HG03139 (cell line): ENCODE measurements at regions not wholly inside any gene's neighbourhood (a gene's known extent, or its start where the extent isn't known, plus 50 kb on each side); places are given as distances from the start of the nearest gene placed in this dataset.
"Not testable (repeated sequence)": the region's sequence is repeated elsewhere in the genome, so short reads cannot be mapped to it uniquely, and the experiment has no call there.

Experiments
- ATAC-seq: cut with Tn5 transposase; IDR thresholded peaks from one replicate; pipeline ENCODE4 v1.9.1; 2021; ENCODE audit not compliant: unreplicated experiment

DNA sequence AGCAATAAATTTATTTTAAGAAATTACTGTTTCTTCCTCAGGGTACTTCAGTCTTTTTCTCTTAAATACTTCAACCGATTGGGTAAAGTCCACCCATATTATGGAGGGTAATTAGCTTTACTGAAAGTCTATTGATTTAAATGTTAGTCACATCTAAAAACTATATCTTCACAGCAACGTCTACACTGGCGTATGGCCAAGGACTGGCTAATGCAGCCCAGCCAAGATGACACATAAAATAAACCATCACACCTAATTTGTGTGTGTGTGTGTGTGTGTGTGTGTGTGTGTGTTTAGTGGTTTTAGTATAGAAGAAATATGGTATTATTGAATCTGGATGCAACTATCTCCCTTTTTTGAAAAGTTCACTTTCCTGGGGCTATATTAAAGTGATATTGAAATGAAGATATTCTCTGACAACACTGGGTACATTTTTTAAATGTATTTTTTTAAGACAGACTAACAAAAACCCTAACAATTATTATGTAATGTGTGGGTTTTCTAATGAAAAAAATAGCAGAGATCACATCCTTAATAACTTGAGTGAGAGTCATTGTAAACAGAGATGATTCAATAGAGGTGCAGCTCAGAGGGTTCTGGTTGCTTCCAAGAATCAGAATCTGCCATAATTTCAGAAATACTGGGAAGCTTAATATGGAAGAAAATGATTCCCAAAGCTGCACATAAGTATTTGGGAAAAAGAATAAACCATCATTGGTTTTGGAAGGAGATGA is 584.2 kb upstream of the MBL2 start:
- ATAC-seq: no peak

DNA sequence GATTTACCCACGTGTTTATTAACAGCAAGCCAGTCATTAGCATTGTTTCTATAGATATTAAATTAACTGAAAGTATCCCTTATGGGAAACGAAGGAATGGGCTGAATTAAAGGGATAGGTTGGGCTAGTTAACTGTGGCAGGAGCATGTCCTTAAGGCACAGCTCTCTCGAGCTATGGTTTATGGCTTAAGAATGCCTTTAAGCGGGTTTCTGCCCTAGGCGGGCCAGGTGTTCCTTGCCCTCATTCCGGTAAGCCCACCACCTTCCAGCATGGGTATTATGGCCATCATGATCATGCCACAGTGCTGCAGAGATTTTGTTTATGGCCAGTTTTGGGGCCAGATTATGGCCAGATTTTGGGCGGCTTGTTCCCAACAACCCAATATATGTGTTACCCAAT is 569.9 kb upstream of the MBL2 start:
- not testable (repeated sequence) for ATAC-seq

- not testable (repeated sequence) for ATAC-seq
Observed at GRCh38 chr10:53338199-53338598, 565.6 kb upstream of the MBL2 start.

GRCh38 chr10:53335803-53336422 is 563.3 kb upstream of the MBL2 start:
- ATAC-seq: not testable (repeated sequence)

DNA sequence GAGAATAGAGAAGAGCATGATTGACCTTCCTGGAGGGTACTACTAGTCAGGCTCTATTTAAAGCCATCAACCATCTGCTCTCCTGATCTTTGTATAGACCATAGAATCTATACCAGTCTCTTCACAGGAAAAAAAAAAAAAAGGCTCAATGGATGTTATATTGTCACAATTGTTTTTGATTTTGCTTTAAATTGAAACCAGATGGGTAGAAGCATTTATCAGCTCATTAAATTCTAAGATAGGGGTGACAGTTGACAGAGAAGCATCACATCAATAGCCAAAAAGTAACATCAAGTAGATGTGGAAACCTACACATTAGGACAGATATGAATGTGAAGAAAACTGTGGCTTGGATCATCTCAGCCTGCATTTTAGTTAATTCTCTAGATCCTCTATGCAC is 558.9 kb upstream of the MBL2 start:
- ATAC-seq: no peak

DNA sequence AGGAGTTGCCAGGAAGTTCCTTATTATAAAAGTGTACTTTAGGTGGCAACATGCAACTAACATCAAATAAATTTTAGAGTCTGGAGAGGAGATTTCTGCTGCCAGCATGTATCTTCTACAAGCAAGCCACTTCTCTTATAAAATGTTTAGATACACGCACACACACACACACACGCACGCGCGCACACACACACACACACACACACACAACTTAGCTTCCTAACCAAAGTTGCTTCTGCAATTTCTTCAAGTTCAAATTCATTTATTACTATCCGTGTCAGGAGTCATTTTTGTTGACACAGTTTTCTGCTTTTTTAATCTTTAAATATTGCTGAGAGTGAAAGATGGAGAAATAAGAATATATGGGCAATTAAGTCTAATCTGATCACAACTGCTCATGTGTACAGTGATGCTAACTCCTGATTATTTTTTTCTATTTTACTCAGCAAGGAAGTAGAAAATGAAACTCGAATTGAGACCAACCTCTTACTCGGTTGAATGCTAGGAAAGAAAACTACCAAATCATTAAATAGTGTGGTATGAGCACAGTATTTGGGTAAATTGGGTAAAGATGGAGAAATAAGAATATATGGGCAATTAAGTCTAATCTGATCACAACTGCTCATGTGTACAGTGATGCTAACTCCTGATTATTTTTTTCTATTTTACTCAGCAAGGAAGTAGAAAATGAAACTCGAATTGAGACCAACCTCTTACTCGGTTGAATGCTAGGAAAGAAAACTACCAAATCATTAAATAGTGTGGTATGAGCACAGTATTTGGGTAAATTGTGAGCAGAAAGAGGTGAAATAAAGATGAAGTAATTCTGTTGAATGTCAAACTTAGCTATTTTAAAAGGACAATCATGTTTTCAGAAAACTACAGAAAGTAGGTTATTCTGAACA is 554.1 kb upstream of the MBL2 start:
- peak; percentile 54 for ATAC-seq

DNA sequence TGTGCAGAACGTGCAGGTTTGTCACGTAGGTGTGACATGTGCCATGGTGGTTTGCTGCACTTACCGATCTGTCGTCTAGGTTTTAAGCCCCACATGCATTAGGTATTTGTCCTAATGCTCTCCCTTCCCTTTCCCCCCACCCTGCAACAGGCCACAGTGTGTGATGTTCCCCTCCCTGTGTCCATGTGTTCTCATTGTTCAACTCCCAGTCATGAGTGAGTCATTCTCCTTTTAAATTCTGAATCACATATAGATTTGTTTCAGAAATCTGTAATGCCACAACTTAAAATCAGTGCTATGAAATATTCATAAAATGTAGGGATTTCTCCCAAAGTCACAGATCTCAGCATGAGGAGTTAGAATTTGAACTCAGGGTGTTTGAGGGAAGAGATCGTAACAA is 552.5 kb upstream of the MBL2 start:
- ATAC-seq: no peak

- ATAC-seq: no peak
Observed at GRCh38 chr10:53315709-53316108, 543.1 kb upstream of the MBL2 start.

DNA sequence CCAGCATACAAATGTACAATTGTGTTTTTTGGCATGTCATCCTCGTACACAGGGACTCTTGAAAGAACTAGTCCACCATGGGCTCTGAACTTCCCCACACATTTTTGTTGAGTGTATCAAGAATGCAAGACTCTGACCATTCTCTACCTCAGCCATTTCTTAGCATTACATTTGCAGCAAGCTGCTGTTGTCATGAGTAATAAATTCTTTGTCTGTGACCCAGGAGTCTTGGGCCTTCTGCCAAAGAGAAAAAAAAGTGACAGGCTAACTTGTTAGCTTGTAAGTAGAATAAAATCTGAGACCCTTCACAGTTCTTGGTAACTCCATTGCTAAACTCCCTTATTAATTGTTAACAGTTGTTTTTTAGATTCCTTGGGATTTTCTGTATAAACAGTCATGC is 542.3 kb upstream of the MBL2 start:
- no peak for ATAC-seq

- no peak for ATAC-seq
Observed at GRCh38 chr10:53298443-53298842, 525.9 kb upstream of the MBL2 start.

DNA sequence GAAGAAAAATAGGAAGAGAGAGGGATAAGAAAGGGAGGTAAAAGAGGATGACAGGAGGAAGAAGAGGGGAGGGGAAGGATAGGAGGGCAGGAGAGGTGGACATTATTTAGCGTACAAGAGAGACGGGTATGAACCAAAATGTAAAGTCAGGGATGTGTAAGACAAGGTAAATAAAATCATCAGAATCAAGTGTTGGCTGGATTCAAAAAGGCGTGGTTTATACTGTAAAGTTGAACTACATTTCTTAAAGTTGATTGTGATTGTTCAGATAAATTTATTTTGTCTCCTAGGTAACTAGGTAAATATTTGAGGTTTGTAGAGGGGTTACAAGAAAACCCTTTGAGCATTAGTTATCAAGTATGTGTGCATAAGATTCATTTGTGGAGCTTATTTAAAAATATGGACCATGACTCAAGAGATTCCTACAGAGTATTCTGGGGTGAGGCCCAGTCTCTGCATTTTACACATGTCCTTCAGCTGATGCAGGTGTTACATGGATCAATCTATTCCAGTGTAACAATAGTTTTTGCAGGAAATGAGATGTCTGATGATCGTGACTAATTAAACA is 512.1 kb upstream of the MBL2 start:
- no peak for ATAC-seq

DNA sequence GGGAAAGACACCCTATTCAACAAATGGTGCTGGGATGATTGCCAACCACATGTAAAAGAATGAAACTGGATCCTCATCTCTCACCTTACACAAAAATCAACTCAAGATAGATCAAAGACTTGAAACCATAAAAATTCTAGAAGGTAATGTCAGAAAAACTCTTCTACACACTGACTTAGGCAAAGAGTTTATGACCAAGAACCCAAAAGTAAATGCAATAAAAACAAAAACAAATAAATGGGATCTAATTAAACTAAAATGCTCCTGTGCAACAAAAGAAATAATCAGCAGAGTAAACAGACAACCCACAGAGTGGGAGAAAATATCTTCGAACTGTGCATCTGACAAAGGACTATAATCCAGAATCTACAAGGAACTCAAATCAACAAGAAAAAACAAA is 504.2 kb upstream of the MBL2 start:
- ATAC-seq: no peak

DNA sequence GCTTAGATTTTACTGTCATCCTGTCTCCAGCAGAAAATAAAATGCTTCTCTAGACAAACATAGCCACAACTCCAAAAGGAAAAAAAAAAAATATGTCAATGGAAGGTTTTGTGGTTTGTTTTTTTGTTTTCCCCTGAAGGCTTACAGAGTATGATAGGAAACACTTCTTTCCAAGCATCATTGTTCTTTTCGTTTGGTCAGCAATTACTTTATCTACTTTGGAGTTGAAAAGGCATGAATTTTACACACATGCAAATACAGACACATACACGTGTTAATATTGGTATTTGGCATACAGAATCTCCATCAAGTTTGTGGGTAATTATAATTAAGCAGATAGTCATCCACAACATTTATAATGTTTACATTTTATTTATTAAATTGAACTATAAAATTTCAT is 496.9 kb upstream of the MBL2 start:
- ATAC-seq: no peak

GRCh38 chr10:53260213-53260612 is 487.6 kb upstream of the MBL2 start:
- ATAC-seq: no peak

GRCh38 chr10:53256623-53257022 is 484.0 kb upstream of the MBL2 start:
- ATAC-seq: no peak

DNA sequence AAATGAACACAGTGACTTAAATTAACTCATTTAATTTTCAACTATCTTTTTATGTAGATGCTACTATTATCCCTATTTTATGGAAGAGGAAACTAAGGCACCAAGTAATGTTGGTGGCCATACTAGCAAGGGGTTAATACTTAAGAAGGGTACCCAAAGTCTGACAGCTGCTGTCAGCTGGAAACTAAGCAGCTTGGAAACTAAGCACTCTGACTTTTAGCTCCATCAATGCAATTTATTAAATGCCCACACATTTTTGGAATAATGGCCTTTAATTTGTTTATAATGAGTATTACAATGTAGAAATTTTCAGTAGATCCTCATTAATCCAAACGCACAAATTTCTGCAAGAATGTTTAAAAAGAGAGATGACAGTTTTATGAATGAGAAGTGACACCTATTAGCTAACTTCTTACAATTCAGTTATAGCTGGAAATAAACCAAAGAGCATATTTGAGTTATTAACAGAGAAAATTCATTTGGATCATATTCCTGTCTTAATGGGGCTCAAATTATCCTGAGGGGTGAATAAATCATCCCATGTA is 483.1 kb upstream of the MBL2 start:
- no peak for ATAC-seq

DNA sequence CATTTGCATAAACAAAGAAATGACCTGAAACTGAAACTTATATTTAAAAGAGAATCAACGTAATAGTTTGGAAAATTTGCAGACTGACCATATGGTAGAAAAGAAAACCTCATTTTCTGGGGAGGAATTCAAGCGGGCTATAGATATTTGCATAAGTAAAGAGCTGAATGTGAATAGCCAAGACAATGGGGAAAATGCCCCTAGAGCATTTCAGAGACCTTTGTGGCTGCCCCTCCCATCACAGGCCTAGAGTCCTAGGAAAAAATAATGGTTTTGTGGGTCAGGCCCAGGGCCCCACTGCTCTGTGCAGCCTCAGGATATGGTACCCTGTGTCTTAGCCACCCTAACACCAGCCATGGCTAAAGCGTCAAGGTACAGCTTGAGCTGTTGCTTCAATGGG is 480.6 kb upstream of the MBL2 start:
- no peak for ATAC-seq

DNA sequence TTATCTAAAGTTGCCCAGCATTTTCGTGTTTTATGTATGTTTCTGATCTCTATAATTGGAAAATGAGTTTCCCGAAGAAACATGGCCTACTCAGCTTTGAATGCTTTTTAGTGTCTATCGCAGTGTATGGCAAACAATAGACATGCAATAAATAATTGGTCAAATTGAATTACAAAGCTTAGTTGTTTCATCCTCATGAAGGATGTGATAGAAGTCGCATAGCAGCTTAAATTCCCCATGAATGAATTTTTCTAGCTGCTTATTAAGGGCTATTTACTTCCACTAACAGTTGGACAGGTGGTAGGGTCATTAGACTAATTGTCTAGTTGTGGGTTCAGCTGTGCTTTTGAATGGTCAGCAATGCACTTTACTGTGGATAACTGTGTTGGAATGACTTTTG is 467.3 kb upstream of the MBL2 start:
- ATAC-seq: no peak

GRCh38 chr10:53236941-53237340 is 464.4 kb upstream of the MBL2 start:
- ATAC-seq: no peak

DNA sequence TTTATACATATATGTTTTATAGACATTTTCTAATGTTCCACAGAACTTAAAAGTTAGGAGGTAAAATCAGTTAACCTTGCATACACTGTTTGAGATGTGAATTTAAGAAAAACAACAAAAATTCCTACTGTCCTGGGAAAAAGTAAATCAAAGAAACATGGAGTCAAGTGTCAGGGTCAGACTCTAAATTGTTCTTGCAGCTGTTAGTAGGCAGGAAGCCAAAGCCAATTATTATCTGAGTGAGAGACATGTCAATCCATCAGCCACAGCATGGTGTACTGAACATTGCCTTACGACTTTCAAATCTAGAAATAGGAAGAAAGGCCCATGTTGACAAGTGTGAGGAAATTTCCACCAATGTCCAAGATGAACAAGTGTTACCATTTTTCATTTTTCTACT is 461.2 kb upstream of the MBL2 start:
- ATAC-seq: no peak

DNA sequence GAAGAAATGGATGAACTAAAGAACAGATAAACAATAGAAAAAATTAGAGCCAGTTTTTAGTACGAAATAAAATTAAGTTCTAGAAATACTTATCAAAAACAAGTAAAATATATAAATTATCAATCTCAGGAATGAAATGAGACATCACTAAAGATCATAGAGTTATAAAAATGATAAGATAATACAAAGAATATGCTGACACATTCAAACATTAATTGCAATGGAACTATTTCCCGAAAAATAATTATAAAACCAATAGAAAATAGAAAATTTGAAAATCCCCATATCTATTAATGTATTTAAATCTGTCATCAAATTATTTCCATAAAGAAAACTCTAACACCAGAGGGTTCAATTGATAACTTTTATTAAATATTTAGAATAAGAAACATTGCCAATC is 458.1 kb upstream of the MBL2 start:
- no peak for ATAC-seq
